Ectodermal cell (in vitro differentiated cells): ENCODE measurements at regions not wholly inside any gene's neighbourhood (a gene's known extent, or its start where the extent isn't known, plus 50 kb on each side); places are given as distances from the start of the nearest gene placed in this dataset.

Source experiments
- H3K27ac ChIP-seq: 2 replicates; pipeline ENCODE4 v1.7.0; 2013; ENCODE audit warnings: mild to moderate bottlenecking, low read depth, low read length; ENCODE audit not compliant: insufficient read depth, poor library complexity, severe bottlenecking
- H3K27me3 ChIP-seq: 2 replicates; pipeline ENCODE4 v1.7.0; 2013; ENCODE audit warnings: mild to moderate bottlenecking, low read length; ENCODE audit not compliant: insufficient read depth, control insufficient read depth, poor library complexity, severe bottlenecking
- H3K36me3 ChIP-seq: one replicate; pipeline ENCODE4 v1.7.0; 2013; ENCODE audit warnings: low read length; ENCODE audit not compliant: control insufficient read depth, insufficient read depth
- H3K4me1 ChIP-seq: one replicate; pipeline ENCODE4 v1.7.0; 2013; ENCODE audit warnings: low read length; ENCODE audit not compliant: control insufficient read depth, insufficient read depth
- H3K4me3 ChIP-seq: 2 replicates; pipeline ENCODE4 v1.7.0; 2013; ENCODE audit warnings: low read depth, low read length, control low read depth; ENCODE audit not compliant: insufficient read depth
- H3K9me3 ChIP-seq: 2 replicates; pipeline ENCODE4 v1.7.0; 2013; ENCODE audit warnings: mild to moderate bottlenecking, low read length, moderate library complexity; ENCODE audit not compliant: control insufficient read depth
- WGBS, 2 experiments: methylation state at CpG; one replicate each; pipeline ENCODE4 v1.1.7; 2013; ENCODE audit warnings: missing lambda C conversion rate in 2 of 2; 5-methylcytosine and 5-hydroxymethylcytosine counted together

DNA sequence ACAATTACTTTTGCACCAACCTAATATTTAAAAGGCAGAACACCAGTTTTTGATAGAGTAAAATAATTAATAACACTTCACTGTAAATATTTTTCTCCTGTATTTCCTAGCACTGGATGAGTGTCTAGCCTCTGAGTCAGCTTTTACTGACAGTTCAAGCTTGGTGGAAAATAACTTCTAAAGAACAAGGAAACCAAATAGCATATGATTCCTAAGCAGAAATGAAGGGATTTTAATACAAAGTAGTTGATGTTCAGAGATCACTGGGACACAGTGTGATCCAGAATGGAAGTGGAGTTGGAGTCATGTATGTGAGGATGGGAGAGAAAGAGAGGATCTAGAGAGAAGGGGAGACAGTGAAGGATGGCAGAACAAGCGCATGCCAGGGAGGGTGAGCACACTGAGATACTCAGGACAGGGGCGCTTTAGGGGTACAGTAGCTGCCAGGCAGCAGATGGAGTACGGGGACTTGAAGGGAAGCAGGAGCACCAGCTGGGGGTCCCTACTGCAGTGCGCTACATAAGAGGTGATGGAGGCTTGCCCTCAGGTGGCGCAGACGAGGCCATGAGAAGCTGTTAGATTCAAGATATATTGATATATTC lies 117.9 kb upstream of the KLF6 start:
- Histone ChIP-seq H3K27ac (no peak overlapping the region), H3K36me3 (no peaks in the 10 kb centered on the region), H3K27me3 (no peaks in the 10 kb centered on the region), H3K4me1 (no peaks in the 10 kb centered on the region), H3K4me3 (no peak overlapping the region), H3K9me3 (no peaks in the 10 kb centered on the region)
- 94 to 97% methylated on average over 4 of the region's 6 CpGs for WGBS, 2 experiments

GRCh38 chr10:3902054-3902808 lies 117.2 kb upstream of the KLF6 start:
- Histone ChIP-seq H3K27ac (no peak overlapping the region), H3K27me3 (no peaks in the 10 kb centered on the region), H3K36me3 (no peaks in the 10 kb centered on the region), H3K9me3 (no peaks in the 10 kb centered on the region), H3K4me1 (no peaks in the 10 kb centered on the region), H3K4me3 (no peak overlapping the region)
- 75 to 78% methylated on average over 8 of the region's 8 CpGs for WGBS, 2 experiments

GRCh38 chr10:3901370-3901769 lies 116.4 kb upstream of the KLF6 start:
- no peaks in the 10 kb centered on the region for H3K36me3 ChIP-seq
- no peaks in the 10 kb centered on the region for H3K27me3 ChIP-seq
- no peak overlapping the region for H3K4me3 ChIP-seq
- 90 to 91% methylated on average over 2 of the region's 2 CpGs for WGBS, 2 experiments
- H3K9me3 ChIP-seq = no peaks in the 10 kb centered on the region
- no peaks in the 10 kb centered on the region for H3K4me1 ChIP-seq
- H3K27ac ChIP-seq = no peak overlapping the region

- no peaks in the 10 kb centered on the region for H3K4me1 ChIP-seq
- H3K4me3 ChIP-seq = no peak overlapping the region
- no peaks in the 10 kb centered on the region for H3K9me3 ChIP-seq
- WGBS, 2 experiments = 86 to 95% methylated on average over 2 of the region's 2 CpGs
- no peak overlapping the region for H3K27ac ChIP-seq
- no peaks in the 10 kb centered on the region for H3K27me3 ChIP-seq
- H3K36me3 ChIP-seq = no peaks in the 10 kb centered on the region
Observed at GRCh38 chr10:3900391-3900790, 115.4 kb upstream of the KLF6 start.

DNA sequence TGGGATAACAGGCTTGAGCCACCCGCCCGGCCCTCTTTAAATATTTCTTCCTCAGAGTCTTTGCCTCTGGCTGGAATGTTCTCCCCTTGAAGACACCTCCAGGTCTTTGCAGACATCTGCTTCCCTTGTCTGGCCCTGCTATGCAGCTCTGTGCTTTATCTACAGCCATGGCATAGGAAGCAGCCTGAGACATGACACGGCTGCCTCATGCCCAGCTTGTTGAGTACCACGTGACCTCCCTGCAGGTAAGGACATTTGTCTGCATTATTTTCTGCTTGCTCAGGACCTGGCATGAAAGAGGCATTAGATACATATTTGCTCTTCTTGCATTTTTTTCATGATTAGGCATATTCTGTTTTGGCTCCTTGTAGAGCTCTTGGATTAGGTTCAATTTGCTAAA lies 113.8 kb upstream of the KLF6 start:
- no peak overlapping the region for H3K4me3 ChIP-seq
- no peaks in the 10 kb centered on the region for H3K36me3 ChIP-seq
- no peaks in the 10 kb centered on the region for H3K27me3 ChIP-seq
- no peaks in the 10 kb centered on the region for H3K9me3 ChIP-seq
- H3K4me1 ChIP-seq = no peaks in the 10 kb centered on the region
- no peak overlapping the region for H3K27ac ChIP-seq
- 88 to 95% methylated on average over 4 of the region's 4 CpGs for WGBS, 2 experiments

GRCh38 chr10:3897156-3897555 lies 112.1 kb upstream of the KLF6 start:
- WGBS, 2 experiments = 91 to 98% methylated on average over 4 to 5 of the region's 6 CpGs
- Histone ChIP-seq H3K4me3 (no peak overlapping the region), H3K27ac (no peak overlapping the region), H3K36me3 (no peaks in the 10 kb centered on the region), H3K27me3 (no peaks in the 10 kb centered on the region), H3K4me1 (no peaks in the 10 kb centered on the region), H3K9me3 (no peaks in the 10 kb centered on the region)

DNA sequence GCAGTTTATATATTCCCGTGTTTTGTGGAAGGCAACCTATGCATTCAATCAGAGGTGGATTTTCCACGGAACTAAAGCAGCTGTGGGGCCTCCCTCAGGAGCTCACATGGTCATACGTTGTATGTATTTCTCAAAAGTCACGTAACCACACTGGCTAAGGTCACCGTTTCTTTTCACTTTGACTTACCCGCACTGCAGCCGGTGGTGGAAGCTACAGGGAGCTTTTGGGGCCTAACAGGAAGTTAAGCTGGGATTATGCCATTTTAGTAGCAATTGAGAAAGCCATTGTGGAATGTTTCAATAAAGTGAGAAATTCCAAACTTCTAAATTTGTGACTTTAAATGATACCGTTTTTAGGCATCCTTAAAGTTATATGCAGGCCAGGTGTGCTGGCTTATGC lies 111.2 kb upstream of the KLF6 start:
- no peak overlapping the region for H3K4me3 ChIP-seq
- H3K27ac ChIP-seq = no peak overlapping the region
- H3K36me3 ChIP-seq = no peaks in the 10 kb centered on the region
- 89% methylated on average over 8 of the region's 8 CpGs for WGBS, 2 experiments
- H3K9me3 ChIP-seq = no peaks in the 10 kb centered on the region
- no peaks in the 10 kb centered on the region for H3K27me3 ChIP-seq
- no peaks in the 10 kb centered on the region for H3K4me1 ChIP-seq

DNA sequence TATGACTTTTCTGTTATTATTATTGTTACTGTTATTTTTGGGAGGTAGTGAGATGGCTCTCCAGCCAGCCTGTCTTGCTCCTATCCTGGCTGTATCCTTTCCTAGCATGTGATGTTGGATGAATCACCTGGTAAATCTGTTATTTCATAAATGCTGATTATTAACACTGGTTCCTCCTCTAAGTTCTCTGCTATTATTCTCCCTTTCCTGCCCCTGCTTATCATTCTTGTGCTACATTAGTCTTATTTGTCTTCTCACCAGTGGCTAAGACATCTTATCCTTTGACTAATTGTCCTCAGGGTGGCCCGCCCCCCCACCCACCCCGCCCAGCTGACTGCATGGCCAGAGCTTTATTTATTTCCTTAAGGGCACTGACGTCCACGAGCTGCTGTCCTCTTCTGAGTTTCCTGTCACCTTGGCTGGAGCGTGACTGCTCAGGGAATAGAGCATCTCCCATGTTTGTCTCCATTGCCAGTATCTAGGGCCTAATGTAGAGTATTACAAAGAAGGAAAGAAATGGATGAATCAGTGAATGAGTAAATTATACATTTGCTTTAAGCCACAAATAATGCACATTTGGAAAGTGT lies 110.1 kb upstream of the KLF6 start:
- H3K9me3 ChIP-seq = no peaks in the 10 kb centered on the region
- WGBS, 2 experiments = 83 to 88% methylated on average over 5 of the region's 5 CpGs
- H3K4me3 ChIP-seq = no peak overlapping the region
- no peak overlapping the region for H3K27ac ChIP-seq
- no peaks in the 10 kb centered on the region for H3K27me3 ChIP-seq
- H3K4me1 ChIP-seq = no peaks in the 10 kb centered on the region
- H3K36me3 ChIP-seq = no peaks in the 10 kb centered on the region

GRCh38 chr10:3893901-3894563 lies 109.0 kb upstream of the KLF6 start:
- H3K36me3 ChIP-seq = no peaks in the 10 kb centered on the region
- H3K27me3 ChIP-seq = no peaks in the 10 kb centered on the region
- H3K9me3 ChIP-seq = no peaks in the 10 kb centered on the region
- WGBS, 2 experiments = 87 to 91% methylated on average over 8 to 10 of the region's 10 CpGs
- no peak overlapping the region for H3K4me3 ChIP-seq
- peaks cover 5% of the 10 kb centered on the region for H3K4me1 ChIP-seq
- H3K27ac ChIP-seq = no peak overlapping the region
